Endothelial cell of umbilical vein (primary cell): ENCODE measurements at regions not wholly inside any gene's neighbourhood (a gene's known extent, or its start where the extent isn't known, plus 50 kb on each side); places are given as distances from the start of the nearest gene placed in this dataset.

Experiments
- BruUV-seq: library from RNA; stranded (reverse); fragments of 400-500 nt; replicated peaks from 2 replicates; lab custom pipeline; 2021; lab: Mats Ljungman, UMichigan
- CTCF ChIA-PET: fragments of 300-600, 350-600 bp; sonication (Branson Sonifier 250); formaldehyde crosslinking; loops from one replicate; lab custom pipeline; 2021; ENCODE audit warnings: antibody characterized with exemption, inconsistent platforms; lab: Charles Lee
- POLR2A ChIA-PET: fragments of 300-600, 350-600 bp; sonication (Branson Sonifier 250); formaldehyde crosslinking; loops from one replicate; lab custom pipeline; 2021; ENCODE audit warnings: antibody characterized with exemption, inconsistent platforms; lab: Charles Lee
- DNase-seq: peaks from one replicate; pipeline ENCODE4 v3.0.0-alpha.2; 2011; ENCODE audit warnings: low read depth, low spot score
- FAIRE-seq: peaks from 2 replicates; lab custom pipeline; 2011; peaks lifted over from hg19 to GRCh38; lab: Jason Lieb, UNC
- H2AFZ ChIP-seq: 2 replicates; pipeline ENCODE4 v1.6.0; 2012; ENCODE audit warnings: low read depth, low read length, control low read depth, inconsistent platforms
- H3K27ac ChIP-seq: 2 replicates; pipeline ENCODE4 v1.5.1; 2011; ENCODE audit warnings: low read depth, mild to moderate bottlenecking, control low read depth, low read length, moderate library complexity; ENCODE audit not compliant: insufficient read depth
- H3K27me3 ChIP-seq, 2 experiments: 2 replicates each; pipeline versions ENCODE4 v1.6.0 to v1.6.1; 2011; ENCODE audit warnings: low read length in 2 of 2, mixed read lengths in 1 of 2; ENCODE audit not compliant: control insufficient read depth in 2 of 2, insufficient read depth in 2 of 2
- H3K36me3 ChIP-seq, 2 experiments: 2 replicates in 1 of 2; 3 replicates in 1 of 2; pipeline ENCODE4 v1.5.1; 2011; ENCODE audit warnings: low read length in 2 of 2, mild to moderate bottlenecking in 1 of 2, moderate library complexity in 1 of 2; ENCODE audit not compliant: control insufficient read depth in 2 of 2, insufficient read depth in 2 of 2; ENCODE audit errors: extremely low read depth in 1 of 2
- H3K4me1 ChIP-seq: 3 replicates; pipeline ENCODE4 v1.5.1; 2011; ENCODE audit warnings: mild to moderate bottlenecking, low read length; ENCODE audit not compliant: control insufficient read depth, insufficient read depth; ENCODE audit errors: extremely low read depth
- H3K4me2 ChIP-seq: 2 replicates; pipeline ENCODE4 v1.6.1; 2011; ENCODE audit warnings: low read length, control low read depth, mixed read lengths; ENCODE audit not compliant: insufficient read depth
- H3K4me3 ChIP-seq, 3 experiments: fragments of 200-600 bp in 1 of 3; sonication (generic), shearing (Covaris generic) in 1 of 3; replicated peaks in 1 of 3; 2 replicates each; pipeline ENCODE4 v1.5.1; 2011 to 2016; ENCODE audit warnings: control low read depth in 3 of 3, low read length in 3 of 3, mild to moderate bottlenecking in 2 of 3, inconsistent platforms in 1 of 3, low read depth in 1 of 3, moderate library complexity in 1 of 3; ENCODE audit not compliant: insufficient read depth in 1 of 3
- H3K79me2 ChIP-seq: 2 replicates; pipeline ENCODE4 v1.6.0; 2012; ENCODE audit warnings: low read length, inconsistent platforms; ENCODE audit not compliant: control insufficient read depth, insufficient read depth
- H3K9ac ChIP-seq: replicated peaks from 2 replicates; pipeline ENCODE3; 2011; ENCODE audit warnings: low read length, control low read depth; ENCODE audit not compliant: insufficient read depth; ENCODE audit errors: extremely low read depth
- H3K9me1 ChIP-seq: replicated peaks from 3 replicates; pipeline ENCODE4 v1.6.0; 2011; ENCODE audit warnings: mild to moderate bottlenecking, low read length; ENCODE audit not compliant: control insufficient read depth, insufficient read depth; ENCODE audit errors: extremely low read depth
- H3K9me3 ChIP-seq: replicated peaks from 2 replicates; pipeline ENCODE4 v1.5.1; 2012; ENCODE audit warnings: low read length, inconsistent platforms; ENCODE audit not compliant: control insufficient read depth, insufficient read depth
- H4K20me1 ChIP-seq: replicated peaks from 2 replicates; pipeline ENCODE3; 2011; ENCODE audit warnings: mild to moderate bottlenecking, low read length; ENCODE audit not compliant: control insufficient read depth, insufficient read depth; ENCODE audit errors: extremely low read depth
- EZH2 ChIP-seq: IDR thresholded peaks from 2 replicates; pipeline ENCODE4 v1.6.1; 2012; ENCODE audit warnings: borderline replicate concordance, low read depth, mild to moderate bottlenecking, moderate library complexity, low read length, inconsistent platforms; ENCODE audit not compliant: severe bottlenecking
- FOS ChIP-seq: IDR thresholded peaks from 2 replicates; pipeline ENCODE4 v1.6.1; 2011; ENCODE audit warnings: mild to moderate bottlenecking, low read length, moderate library complexity, borderline replicate concordance; ENCODE audit not compliant: insufficient read depth
- GATA2 ChIP-seq: IDR thresholded peaks from 2 replicates; pipeline ENCODE4 v1.7.0; 2011; ENCODE audit warnings: low read depth, mild to moderate bottlenecking, moderate library complexity, mixed read lengths, low read length; ENCODE audit not compliant: insufficient read length, insufficient read depth
- JUN ChIP-seq: IDR thresholded peaks from 2 replicates; pipeline ENCODE4 v1.6.1; 2011; ENCODE audit warnings: borderline replicate concordance, low read depth; ENCODE audit not compliant: insufficient read length, insufficient read depth
- MYC ChIP-seq: IDR thresholded peaks from one replicate; pipeline ENCODE4 v1.6.1; 2011; ENCODE audit warnings: mild to moderate bottlenecking, low read depth, low read length
- POLR2A ChIP-seq: IDR thresholded peaks from 2 replicates; pipeline ENCODE4 v1.6.1; 2012; ENCODE audit warnings: low read depth, mild to moderate bottlenecking, control low read depth, low read length
- POLR2AphosphoS5 ChIP-seq: IDR thresholded peaks from 2 replicates; pipeline ENCODE4 v1.6.1; 2012; ENCODE audit warnings: low read depth, mild to moderate bottlenecking, control low read depth, low read length, moderate library complexity; ENCODE audit not compliant: insufficient read depth
- dilution Hi-C: fragments of 300-500 bp; cut with MboI; formaldehyde crosslinking; loops from one replicate; pipeline ENCODE4 v1.15.0; 2019; ENCODE audit warnings: low sequenced_read_pairs; ENCODE audit not compliant: extremely low pct_ligation_motif_present
- intact Hi-C: fragments of 100-400 bp; cut with micrococcal nuclease; formaldehyde crosslinking; loops from one replicate; pipeline ENCODE4 v1.10.0; 2022
- TF ChIP-seq, protein P1 (sequence below): IDR thresholded peaks from 2 replicates; pipeline ENCODE4 v1.6.1; 2011; ENCODE audit not compliant: insufficient read depth, insufficient read length
- TF ChIP-seq, protein P2 (sequence below), 2 donors: IDR thresholded peaks; 1 replicate in 1 of 2; 2 replicates in 1 of 2; pipeline ENCODE4 v1.5.1; 2011; ENCODE audit warnings: low read length in 2 of 2, mild to moderate bottlenecking in 2 of 2, moderate library complexity in 2 of 2, control low read depth in 1 of 2, inconsistent platforms in 1 of 2, low read depth in 1 of 2; ENCODE audit not compliant: insufficient read depth in 1 of 2; ENCODE audit errors: extremely low read depth in 1 of 2

DNA sequence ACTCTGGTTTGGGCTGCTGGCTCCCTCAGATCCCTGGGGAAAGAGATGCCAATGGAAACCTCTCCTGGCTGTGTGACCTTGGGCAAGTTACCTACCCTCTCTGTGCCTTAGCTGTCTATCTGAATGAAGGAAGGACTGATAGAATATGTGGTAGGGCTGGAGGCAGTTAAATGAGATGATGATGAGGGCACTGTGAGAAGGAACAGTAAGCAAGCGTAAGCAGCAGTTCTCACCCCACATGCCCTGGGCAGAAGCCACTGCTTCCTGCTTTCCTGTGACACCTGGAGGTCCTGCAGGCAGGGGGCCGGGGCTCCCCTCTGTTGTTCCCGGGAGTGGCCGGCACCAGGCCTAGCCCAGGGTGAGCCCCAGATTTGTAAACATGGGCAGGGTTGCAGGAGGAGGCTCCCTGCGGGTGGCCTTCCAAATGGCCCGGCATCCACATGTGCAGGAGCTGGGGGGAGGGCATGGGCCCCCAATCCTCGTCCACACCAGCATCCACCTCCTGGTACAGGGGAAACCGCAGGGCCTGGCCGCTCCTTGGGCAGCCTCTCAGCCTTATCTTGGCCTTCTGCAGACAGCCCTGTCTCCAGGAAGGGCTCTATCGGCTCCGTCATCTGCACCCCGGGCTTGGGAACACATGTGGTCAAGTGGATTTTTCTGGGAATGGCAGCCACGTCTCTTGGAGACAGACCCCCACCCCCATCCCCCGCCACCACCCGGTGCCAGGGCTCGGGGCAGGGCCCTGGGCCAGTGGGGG is 235.6 kb upstream of the GSE1 start:
- intact Hi-C loops (no loop called here), dilution Hi-C loops (no loop called here)
- Histone ChIP-seq H3K4me3 (no peak overlapping the region), H3K9me1 (no peaks in the 10 kb centered on the region), H3K9me3 (no peaks in the 10 kb centered on the region), H3K4me1 (no peaks in the 10 kb centered on the region), H3K27me3 (no peaks in the 10 kb centered on the region), H3K9ac (no peak overlapping the region), H4K20me1 (no peaks in the 10 kb centered on the region), H3K36me3 (no peaks in the 10 kb centered on the region), H3K4me2 (no peak overlapping the region), H2AFZ (no peak overlapping the region), H3K27ac (no peak overlapping the region), H3K79me2 (no peaks in the 10 kb centered on the region)
- CTCF ChIA-PET, result no interaction called here
- no TSS peak for BruUV-seq
- TF ChIP-seq MYC (no peak), FOS (no peak), JUN (no peak), EZH2 (no peak), POLR2A (no peak), POLR2AphosphoS5 (no peak), GATA2 (no peak)
- TF ChIP-seq, protein P1, sequence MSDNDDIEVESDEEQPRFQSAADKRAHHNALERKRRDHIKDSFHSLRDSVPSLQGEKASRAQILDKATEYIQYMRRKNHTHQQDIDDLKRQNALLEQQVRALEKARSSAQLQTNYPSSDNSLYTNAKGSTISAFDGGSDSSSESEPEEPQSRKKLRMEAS, result no peak
- TF ChIP-seq, protein P2, sequence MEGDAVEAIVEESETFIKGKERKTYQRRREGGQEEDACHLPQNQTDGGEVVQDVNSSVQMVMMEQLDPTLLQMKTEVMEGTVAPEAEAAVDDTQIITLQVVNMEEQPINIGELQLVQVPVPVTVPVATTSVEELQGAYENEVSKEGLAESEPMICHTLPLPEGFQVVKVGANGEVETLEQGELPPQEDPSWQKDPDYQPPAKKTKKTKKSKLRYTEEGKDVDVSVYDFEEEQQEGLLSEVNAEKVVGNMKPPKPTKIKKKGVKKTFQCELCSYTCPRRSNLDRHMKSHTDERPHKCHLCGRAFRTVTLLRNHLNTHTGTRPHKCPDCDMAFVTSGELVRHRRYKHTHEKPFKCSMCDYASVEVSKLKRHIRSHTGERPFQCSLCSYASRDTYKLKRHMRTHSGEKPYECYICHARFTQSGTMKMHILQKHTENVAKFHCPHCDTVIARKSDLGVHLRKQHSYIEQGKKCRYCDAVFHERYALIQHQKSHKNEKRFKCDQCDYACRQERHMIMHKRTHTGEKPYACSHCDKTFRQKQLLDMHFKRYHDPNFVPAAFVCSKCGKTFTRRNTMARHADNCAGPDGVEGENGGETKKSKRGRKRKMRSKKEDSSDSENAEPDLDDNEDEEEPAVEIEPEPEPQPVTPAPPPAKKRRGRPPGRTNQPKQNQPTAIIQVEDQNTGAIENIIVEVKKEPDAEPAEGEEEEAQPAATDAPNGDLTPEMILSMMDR (IDR thresholded peaks at IDR 0.05; ENCODE audit: extremely low read depth in 1 of 2, insufficient read depth in 1 of 2, low read depth in 1 of 2, low read length in 2 of 2), result no peak
- DNase-seq (no peak), FAIRE-seq (no peak)
- POLR2A ChIA-PET, result no interaction called here
